IMR-90 (cell line): ENCODE measurements at regions not wholly inside any gene's neighbourhood (a gene's known extent, or its start where the extent isn't known, plus 50 kb on each side); places are given as distances from the start of the nearest gene placed in this dataset.

Source experiments
- BHLHE40 ChIP-seq: fragments of 150-350 bp; IDR thresholded peaks from 2 replicates; pipeline ENCODE4 v1.6.1; 2016; ENCODE audit warnings: mild to moderate bottlenecking, low read depth, low read length
- CEBPB ChIP-seq: IDR thresholded peaks from 2 replicates; pipeline ENCODE4 v1.6.1; 2012; ENCODE audit warnings: low read depth, low read length, improper control_type of control experiment
- CHD1 ChIP-seq: IDR thresholded peaks from 2 replicates; pipeline ENCODE4 v1.6.1; 2012; ENCODE audit warnings: low read depth, low read length, improper control_type of control experiment
- CTCF ChIP-seq: conservative IDR thresholded peaks from 2 replicates; pipeline ENCODE4 v1.5.1; 2012; ENCODE audit warnings: mild to moderate bottlenecking, low read depth, low read length, improper control_type of control experiment
- FOS ChIP-seq: fragments of 150-350 bp; IDR thresholded peaks from 2 replicates; pipeline ENCODE4 v1.6.1; 2016; ENCODE audit warnings: low read depth, low read length
- MAZ ChIP-seq: IDR thresholded peaks from 2 replicates; pipeline ENCODE4 v1.6.1; 2012; ENCODE audit warnings: low read depth, mild to moderate bottlenecking, low read length, improper control_type of control experiment, moderate library complexity, borderline replicate concordance
- NFE2L2 ChIP-seq: fragments of 150-350 bp; IDR thresholded peaks from 2 replicates; pipeline ENCODE4 v1.6.1; 2016; ENCODE audit warnings: low read depth, mild to moderate bottlenecking, low read length
- POLR2A ChIP-seq: IDR thresholded peaks from 2 replicates; pipeline ENCODE4 v1.6.1; 2012; ENCODE audit warnings: mild to moderate bottlenecking, low read depth, low read length
- RAD21 ChIP-seq: IDR thresholded peaks from 2 replicates; pipeline ENCODE4 v1.6.1; 2012; ENCODE audit warnings: low read length, improper control_type of control experiment
- SMC3 ChIP-seq: fragments of 150-350 bp; IDR thresholded peaks from 2 replicates; pipeline ENCODE4 v1.6.1; 2016; ENCODE audit warnings: low read depth, mild to moderate bottlenecking, antibody characterized with exemption, low read length, moderate library complexity
- USF2 ChIP-seq: fragments of 150-350 bp; IDR thresholded peaks from 2 replicates; pipeline ENCODE4 v1.6.1; 2017; ENCODE audit warnings: mild to moderate bottlenecking, antibody characterized with exemption, low read length, low read depth

GRCh38 chr3:19735111-19735510 is 198.9 kb downstream of the EFHB start:
- TF ChIP-seq CHD1 (no peak), CTCF (no peak), MAZ (no peak), POLR2A (no peak), FOS (no peak), CEBPB (no peak), USF2 (no peak), RAD21 (no peak), SMC3 (no peak), BHLHE40 (no peak), NFE2L2 (no peak)
